ENCODE measurements at regions not wholly inside any gene's neighbourhood (a gene's known extent, or its start where the extent isn't known, plus 50 kb on each side); places are given as distances from the start of the nearest gene placed in this dataset.

DNA sequence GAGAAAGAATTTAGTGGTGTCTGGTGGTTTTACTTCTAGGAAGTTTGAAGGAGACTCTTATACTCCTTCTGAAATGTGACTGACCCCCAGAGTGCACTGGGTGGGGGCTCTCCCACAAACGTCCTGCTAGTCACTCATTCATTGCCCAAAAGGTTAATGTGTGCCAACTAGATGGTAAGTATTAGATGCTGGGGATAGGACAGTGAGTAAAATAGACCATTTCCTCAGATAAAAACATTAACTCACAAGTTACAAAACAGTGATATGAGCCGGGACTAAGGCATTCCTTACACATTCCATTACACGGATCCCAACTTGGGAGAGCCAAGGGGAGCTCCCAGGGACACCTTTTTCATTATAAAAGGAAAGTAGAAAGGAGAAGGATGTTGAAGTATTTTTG, 185.1 kb downstream of the ATXN7L3B start:
- ChIA-PET CTCF (no interaction called here), POLR2A (no interaction called here)
- Mint-ChIP-seq H3K36me3 (no peaks in the 10 kb centered on the region), H3K9me3 (no peaks in the 10 kb centered on the region), H3K4me1 (peaks cover 0 to 3% (median 0%) of the 10 kb centered on the region in 7 donors), H3K27me3 (no peaks in the 10 kb centered on the region), H3K4me3 (no peak overlapping the region), H3K27ac (no peak overlapping the region)
- Histone ChIP-seq H3K9me3 (ENCODE audit: control insufficient read depth in 2 of 3, low read length in 3 of 3) (no peaks in the 10 kb centered on the region), H3K27me3 (ENCODE audit: control insufficient read depth in 2 of 2, insufficient read depth in 2 of 2, low read length in 2 of 2) (no peaks in the 10 kb centered on the region), H3K4me1 (ENCODE audit: control insufficient read depth in 2 of 2, insufficient read depth in 2 of 2, low read length in 2 of 2) (no peaks in the 10 kb centered on the region), H3K4me3 (ENCODE audit: low read length) (no peak overlapping the region), H3K36me3 (ENCODE audit: control insufficient read depth in 2 of 3, insufficient read depth in 3 of 3, low read length in 3 of 3) (no peaks in the 10 kb centered on the region), H3K27ac (ENCODE audit: low read depth, low read length) (no peak overlapping the region)
- no peak for DNase-seq
- ATAC-seq: no peak
- intact Hi-C loops (cut with micrococcal nuclease): no loop called here

DNA sequence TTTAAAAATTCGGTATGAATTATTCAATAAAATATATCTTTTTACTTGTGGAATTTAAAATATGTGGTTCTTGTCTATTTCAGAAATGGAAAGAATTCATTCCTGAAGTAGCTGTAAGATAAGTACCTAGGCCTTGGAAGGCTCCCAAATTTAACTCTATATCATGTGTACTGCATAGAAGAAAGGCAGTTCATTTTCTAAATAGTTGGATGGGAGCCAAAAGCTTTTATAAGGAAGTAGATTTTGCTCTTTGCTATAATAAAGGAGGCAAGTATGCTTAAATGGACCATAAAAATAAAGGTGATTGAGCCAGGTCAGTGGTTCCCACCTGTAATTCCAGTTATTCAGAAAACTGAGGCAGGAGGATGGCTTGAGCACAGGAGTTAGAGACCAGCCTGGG, 187.5 kb downstream of the ATXN7L3B start:
- ChIA-PET POLR2A (no interaction called here), CTCF (no interaction called here)
- Histone ChIP-seq H3K9me3 (ENCODE audit: control insufficient read depth in 2 of 3, low read length in 3 of 3) (no peaks in the 10 kb centered on the region), H3K4me1 (ENCODE audit: control insufficient read depth in 2 of 2, insufficient read depth in 2 of 2, low read length in 2 of 2) (no peaks in the 10 kb centered on the region), H3K27ac (ENCODE audit: low read depth, low read length) (no peak overlapping the region), H3K4me3 (ENCODE audit: low read length) (no peak overlapping the region), H3K36me3 (ENCODE audit: control insufficient read depth in 2 of 3, insufficient read depth in 3 of 3, low read length in 3 of 3) (no peaks in the 10 kb centered on the region), H3K27me3 (ENCODE audit: control insufficient read depth in 2 of 2, insufficient read depth in 2 of 2, low read length in 2 of 2) (no peaks in the 10 kb centered on the region)
- no peak for ATAC-seq
- H3K27ac Mint-ChIP-seq: no peak overlapping the region
- no peak for DNase-seq
- intact Hi-C loops (cut with micrococcal nuclease): no loop called here
- H3K4me1 Mint-ChIP-seq: no peaks in the 10 kb centered on the region
- H3K4me3 Mint-ChIP-seq: no peak overlapping the region
- no peaks in the 10 kb centered on the region for H3K36me3 Mint-ChIP-seq
- H3K27me3 Mint-ChIP-seq: no peaks in the 10 kb centered on the region
- H3K9me3 Mint-ChIP-seq: no peaks in the 10 kb centered on the region

DNA sequence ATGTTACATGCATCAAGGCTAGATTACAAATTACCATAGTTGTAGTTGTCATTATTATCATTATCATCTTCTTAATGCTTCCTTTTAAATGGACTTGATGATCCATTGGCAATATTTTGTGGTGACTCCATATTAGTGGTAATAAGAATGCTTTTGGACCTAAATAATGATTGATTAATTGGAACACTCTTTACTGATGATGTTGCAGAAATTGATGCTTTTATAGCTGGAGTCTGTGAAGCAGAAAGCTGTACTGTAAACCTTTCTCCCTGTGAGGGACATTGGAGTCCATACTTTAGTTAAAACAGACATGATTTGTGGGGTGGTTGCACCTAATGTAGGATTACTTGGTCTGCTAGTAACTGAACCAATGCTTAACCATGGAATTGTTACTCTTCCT, 190.4 kb downstream of the ATXN7L3B start:
- CTCF ChIA-PET: no interaction called here
- no peaks in the 10 kb centered on the region for H3K9me3 Mint-ChIP-seq
- Histone ChIP-seq H3K27ac (ENCODE audit: low read depth, low read length) (no peak overlapping the region), H3K36me3 (ENCODE audit: control insufficient read depth in 2 of 3, insufficient read depth in 3 of 3, low read length in 3 of 3) (no peaks in the 10 kb centered on the region), H3K9me3 (ENCODE audit: control insufficient read depth in 2 of 3, low read length in 3 of 3) (no peaks in the 10 kb centered on the region), H3K4me3 (ENCODE audit: low read length) (no peak overlapping the region), H3K4me1 (ENCODE audit: control insufficient read depth in 2 of 2, insufficient read depth in 2 of 2, low read length in 2 of 2) (no peaks in the 10 kb centered on the region), H3K27me3 (ENCODE audit: control insufficient read depth in 2 of 2, insufficient read depth in 2 of 2, low read length in 2 of 2) (no peaks in the 10 kb centered on the region)
- H3K36me3 Mint-ChIP-seq: no peaks in the 10 kb centered on the region
- DNase-seq: no peak
- no peak for ATAC-seq
- H3K4me3 Mint-ChIP-seq: no peak overlapping the region
- peaks cover 0 to 4% (median 0%) of the 10 kb centered on the region in 5 donors for H3K27me3 Mint-ChIP-seq
- no peak overlapping the region for H3K27ac Mint-ChIP-seq
- H3K4me1 Mint-ChIP-seq: no peaks in the 10 kb centered on the region
- POLR2A ChIA-PET: no interaction called here
- intact Hi-C loops (cut with micrococcal nuclease): no loop called here

GRCh38 chr12:74732164-74732784, 194.6 kb downstream of the ATXN7L3B start:
- no peaks in the 10 kb centered on the region for H3K4me1 Mint-ChIP-seq
- H3K36me3 Mint-ChIP-seq: no peaks in the 10 kb centered on the region
- no peak overlapping the region for H3K4me3 ChIP-seq (ENCODE audit: low read length)
- peaks cover 0 to 7% (median 3%) of the 10 kb centered on the region in 5 donors for H3K27me3 Mint-ChIP-seq
- H3K36me3 ChIP-seq (ENCODE audit: control insufficient read depth in 2 of 3, insufficient read depth in 3 of 3, low read length in 3 of 3): no peaks in the 10 kb centered on the region
- ChIA-PET POLR2A (no interaction called here), CTCF (no interaction called here)
- intact Hi-C loops (cut with micrococcal nuclease): no loop called here
- peaks cover 0 to 3% (median 0%) of the 10 kb centered on the region in 11 donors for H3K9me3 Mint-ChIP-seq
- no peaks in the 10 kb centered on the region for H3K4me1 ChIP-seq (ENCODE audit: control insufficient read depth in 2 of 2, insufficient read depth in 2 of 2, low read length in 2 of 2)
- DNase-seq: no peak
- H3K27ac ChIP-seq (ENCODE audit: low read depth, low read length): no peak overlapping the region
- no peaks in the 10 kb centered on the region for H3K27me3 ChIP-seq (ENCODE audit: control insufficient read depth in 2 of 2, insufficient read depth in 2 of 2, low read length in 2 of 2)
- ATAC-seq: no peak
- H3K27ac Mint-ChIP-seq: no peak overlapping the region
- no peak overlapping the region for H3K4me3 Mint-ChIP-seq
- no peaks in the 10 kb centered on the region for H3K9me3 ChIP-seq (ENCODE audit: control insufficient read depth in 2 of 3, low read length in 3 of 3)

DNA sequence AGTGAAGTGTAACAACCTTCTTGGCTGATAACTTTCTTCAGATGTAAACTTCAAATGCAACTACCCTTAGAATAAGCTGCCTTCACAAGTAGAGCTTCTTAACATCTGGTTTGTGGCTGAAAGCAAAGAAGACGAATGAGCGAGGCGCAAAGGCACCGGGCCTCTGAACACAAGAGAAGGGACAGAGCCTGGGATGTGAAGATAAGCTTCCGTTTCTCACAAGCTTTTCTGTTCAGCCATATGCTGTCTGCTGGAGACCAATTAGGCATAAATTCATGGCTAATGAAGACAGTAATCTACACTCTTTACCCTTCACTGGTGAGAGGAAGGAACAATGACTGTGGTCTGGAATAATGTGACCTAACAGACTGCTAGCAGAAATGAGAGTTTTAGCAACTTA, 195.2 kb downstream of the ATXN7L3B start:
- Histone ChIP-seq H3K4me3 (ENCODE audit: low read length) (no peak overlapping the region), H3K27ac (ENCODE audit: low read depth, low read length) (no peak overlapping the region), H3K9me3 (ENCODE audit: control insufficient read depth in 2 of 3, low read length in 3 of 3) (no peaks in the 10 kb centered on the region), H3K4me1 (ENCODE audit: control insufficient read depth in 2 of 2, insufficient read depth in 2 of 2, low read length in 2 of 2) (no peaks in the 10 kb centered on the region), H3K36me3 (ENCODE audit: control insufficient read depth in 2 of 3, insufficient read depth in 3 of 3, low read length in 3 of 3) (no peaks in the 10 kb centered on the region), H3K27me3 (ENCODE audit: control insufficient read depth in 2 of 2, insufficient read depth in 2 of 2, low read length in 2 of 2) (no peaks in the 10 kb centered on the region)
- ChIA-PET POLR2A (no interaction called here), CTCF (no interaction called here)
- intact Hi-C loops (cut with micrococcal nuclease): no loop called here
- DNase-seq (no peak), ATAC-seq (no peak)
- Mint-ChIP-seq H3K27ac (no peak overlapping the region), H3K9me3 (peaks cover 0 to 3% (median 0%) of the 10 kb centered on the region in 11 donors), H3K4me3 (no peak overlapping the region), H3K27me3 (peaks cover 0 to 7% (median 3%) of the 10 kb centered on the region in 5 donors), H3K36me3 (no peaks in the 10 kb centered on the region), H3K4me1 (no peaks in the 10 kb centered on the region)

DNA sequence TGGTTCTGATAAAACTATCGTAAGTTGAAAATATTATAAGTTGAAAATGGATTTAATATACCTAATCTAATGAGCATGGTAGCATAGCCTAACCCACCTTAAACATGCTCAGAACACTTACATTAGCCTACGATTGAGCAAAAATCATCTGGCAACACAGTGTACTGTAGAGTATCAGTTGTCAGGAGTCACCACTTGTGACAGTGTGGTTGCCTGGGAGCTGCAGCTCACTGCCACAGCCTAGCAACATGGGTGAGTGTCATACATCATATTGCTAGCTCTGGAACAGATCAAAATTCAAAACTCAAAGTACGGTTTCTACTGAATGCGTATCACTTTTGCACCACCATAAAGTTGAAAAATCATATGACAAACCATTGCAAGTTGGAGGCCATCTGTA, 203.5 kb downstream of the ATXN7L3B start:
- Histone ChIP-seq H3K27ac (ENCODE audit: low read depth, low read length) (no peak overlapping the region), H3K4me1 (ENCODE audit: control insufficient read depth in 2 of 2, insufficient read depth in 2 of 2, low read length in 2 of 2) (no peaks in the 10 kb centered on the region), H3K9me3 (ENCODE audit: control insufficient read depth in 2 of 3, low read length in 3 of 3) (no peaks in the 10 kb centered on the region), H3K36me3 (ENCODE audit: control insufficient read depth in 2 of 3, insufficient read depth in 3 of 3, low read length in 3 of 3) (no peaks in the 10 kb centered on the region), H3K27me3 (ENCODE audit: control insufficient read depth in 2 of 2, insufficient read depth in 2 of 2, low read length in 2 of 2) (no peaks in the 10 kb centered on the region), H3K4me3 (ENCODE audit: low read length) (no peak overlapping the region)
- no peaks in the 10 kb centered on the region for H3K27me3 Mint-ChIP-seq
- H3K27ac Mint-ChIP-seq: no peak overlapping the region
- no peak overlapping the region for H3K4me3 Mint-ChIP-seq
- POLR2A ChIA-PET: no interaction called here
- no peaks in the 10 kb centered on the region for H3K4me1 Mint-ChIP-seq
- intact Hi-C loops (cut with micrococcal nuclease): no loop called here
- peaks cover 0 to 2% (median 0%) of the 10 kb centered on the region in 11 donors for H3K9me3 Mint-ChIP-seq
- DNase-seq: no peak
- H3K36me3 Mint-ChIP-seq: no peaks in the 10 kb centered on the region
- CTCF ChIA-PET: no interaction called here
- ATAC-seq: no peak

DNA sequence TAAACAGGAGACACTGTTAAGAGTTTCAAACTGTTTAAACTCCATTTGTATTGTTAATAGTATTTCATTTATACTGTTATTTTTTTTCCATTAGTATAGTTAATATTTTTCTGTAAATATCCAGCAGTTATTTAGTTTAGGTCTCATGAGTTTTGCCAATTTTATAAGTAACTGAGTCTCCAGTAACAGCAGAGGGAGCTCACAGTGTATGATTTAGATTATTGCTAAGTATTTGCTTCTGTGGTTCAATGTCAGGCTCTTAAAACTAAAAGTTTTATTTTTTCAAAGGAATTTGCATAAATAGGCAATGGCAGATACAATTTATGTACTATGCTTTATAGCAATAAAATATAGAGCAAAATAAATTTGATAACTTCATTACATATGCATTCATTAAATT, 209.7 kb downstream of the ATXN7L3B start:
- Mint-ChIP-seq H3K4me3 (no peak overlapping the region), H3K36me3 (no peaks in the 10 kb centered on the region), H3K27ac (no peak overlapping the region), H3K4me1 (no peaks in the 10 kb centered on the region), H3K9me3 (peaks cover 0 to 2% (median 0%) of the 10 kb centered on the region in 11 donors), H3K27me3 (no peaks in the 10 kb centered on the region)
- Histone ChIP-seq H3K4me1 (ENCODE audit: control insufficient read depth in 2 of 2, insufficient read depth in 2 of 2, low read length in 2 of 2) (no peaks in the 10 kb centered on the region), H3K27ac (ENCODE audit: low read depth, low read length) (no peak overlapping the region), H3K36me3 (ENCODE audit: control insufficient read depth in 2 of 3, insufficient read depth in 3 of 3, low read length in 3 of 3) (no peaks in the 10 kb centered on the region), H3K9me3 (ENCODE audit: control insufficient read depth in 2 of 3, low read length in 3 of 3) (no peaks in the 10 kb centered on the region), H3K4me3 (ENCODE audit: low read length) (no peak overlapping the region), H3K27me3 (ENCODE audit: control insufficient read depth in 2 of 2, insufficient read depth in 2 of 2, low read length in 2 of 2) (no peaks in the 10 kb centered on the region)
- DNase-seq (no peak), ATAC-seq (no peak)
- intact Hi-C loops (cut with micrococcal nuclease): no loop called here
- ChIA-PET POLR2A (no interaction called here), CTCF (no interaction called here)
